Transverse colon (tissue), 4 donors: ENCODE measurements at regions not wholly inside any gene's neighbourhood (a gene's known extent, or its start where the extent isn't known, plus 50 kb on each side); places are given as distances from the start of the nearest gene placed in this dataset.

Experiments
- DNase-seq: peaks from one replicate; pipeline ENCODE4 v3.0.0-alpha.2; 2019
- H3K27ac ChIP-seq, 4 donors: fragments of 200-600 bp; sonication (generic); 2 replicates each; pipeline ENCODE4 v1.5.1; 2016 to 2018; ENCODE audit warnings: inconsistent platforms in 4 of 4
- H3K27me3 ChIP-seq: fragments of 200-600 bp; sonication (generic); 2 replicates; pipeline ENCODE4 v1.5.1; 2017; ENCODE audit warnings: inconsistent platforms
- H3K36me3 ChIP-seq, 4 donors: fragments of 200-600 bp; sonication (generic); 2 replicates each; pipeline ENCODE4 v1.5.1; 2017 to 2019; ENCODE audit warnings: inconsistent platforms in 4 of 4
- H3K4me1 ChIP-seq, 4 donors: fragments of 200-600 bp; sonication (generic); 2 replicates each; pipeline ENCODE4 v1.5.1; 2017 to 2020; ENCODE audit warnings: inconsistent platforms in 4 of 4
- H3K4me3 ChIP-seq, 4 donors: fragments of 200-600 bp; sonication (generic); 1 replicate in 1 of 4; 2 replicates in 3 of 4; pipeline versions ENCODE4 v1.5.1 to v1.6.1; 2017 to 2019; ENCODE audit warnings: inconsistent platforms in 4 of 4
- H3K9me3 ChIP-seq, 2 donors: fragments of 200-600 bp; sonication (generic); 2 replicates each; pipeline ENCODE4 v1.5.1; 2017 to 2019; ENCODE audit warnings: inconsistent platforms in 2 of 2
- CTCF ChIP-seq, 5 experiments: fragments of 200-600 bp in 3 of 5; fragments of 450-650 bp in 2 of 5; sonication (generic) in 3 of 5; IDR thresholded peaks; 1 replicate in 2 of 5; 2 replicates in 3 of 5; pipeline ENCODE4 v1.5.1; 2016 to 2017; ENCODE audit warnings: antibody characterized with exemption in 5 of 5, inconsistent platforms in 3 of 5, mild to moderate bottlenecking in 2 of 5, moderate library complexity in 1 of 5
- EP300 ChIP-seq: sonication (generic); formaldehyde crosslinking; IDR thresholded peaks from one replicate; pipeline ENCODE4 v1.6.1; 2017; ENCODE audit warnings: antibody characterized with exemption, low read depth
- POLR2A ChIP-seq: fragments of 450-650 bp; IDR thresholded peaks from one replicate; pipeline ENCODE4 v1.6.1; 2016; ENCODE audit warnings: antibody characterized with exemption, mild to moderate bottlenecking, moderate library complexity
- POLR2AphosphoS5 ChIP-seq, 3 donors: sonication (generic); formaldehyde crosslinking; IDR thresholded peaks; one replicate each; pipeline ENCODE4 v1.6.1; 2016; ENCODE audit warnings: antibody characterized with exemption in 3 of 3
- WGBS, 2 donors: methylation state at CpG; one replicate each; pipeline ENCODE4 v1.1.5; 2018; ENCODE audit warnings: low coverage in 1 of 2; 5-methylcytosine and 5-hydroxymethylcytosine counted together
- in situ Hi-C, 4 donors: fragments of 200-750 bp; cut with MboI; loops; one replicate each; pipeline versions ENCODE4 v1.15.0 to v1.15.1; 2017; ENCODE audit warnings: low sequenced_read_pairs in 3 of 4, low pct_ligation_motif_present in 1 of 4, low pct_unique_long_range_greater_than_20kb in 1 of 4
- intact Hi-C: fragments of 100-400 bp; cut with DNase I; formaldehyde crosslinking; loops from one replicate; pipeline ENCODE4 v1.15.1; 2023; ENCODE audit warnings: low total_unique reads

DNA sequence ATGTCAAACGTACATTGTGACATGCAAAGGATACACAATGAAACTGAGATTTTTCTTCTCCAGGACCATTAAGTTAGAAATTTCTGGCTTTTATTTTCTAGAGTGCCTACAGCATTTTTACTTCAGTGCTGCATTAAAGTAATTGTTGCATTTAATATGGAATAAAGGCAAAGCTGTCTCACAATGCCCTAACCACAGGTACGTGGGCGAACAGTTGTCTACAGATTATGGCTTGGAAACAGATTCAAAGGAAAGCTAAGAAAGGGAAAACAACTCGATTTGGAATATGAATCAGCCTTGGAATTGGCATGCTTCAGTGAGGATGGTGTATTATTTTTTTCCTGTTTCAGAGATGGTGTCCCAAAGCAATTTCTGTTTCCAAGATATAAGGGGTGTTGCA, 79.1 kb upstream of the TUSC7 start:
- intact Hi-C loops (no loop called here), in situ Hi-C loops (no loop called here)
- TF ChIP-seq CTCF (IDR thresholded peaks at IDR 0.05) (no peak), EP300 (no peak)
- DNase-seq, result no peak
- no peaks in the 10 kb centered on the region for H3K27me3 ChIP-seq
- no peaks in the 10 kb centered on the region for H3K9me3 ChIP-seq
- no peaks in the 10 kb centered on the region for H3K36me3 ChIP-seq
- H3K4me1 ChIP-seq, result no peaks in the 10 kb centered on the region
- no peak overlapping the region for H3K27ac ChIP-seq
- no peak overlapping the region for H3K4me3 ChIP-seq
- WGBS, 2 donors, result 68 to 72% methylated on average over 4 of the region's 4 CpGs

DNA sequence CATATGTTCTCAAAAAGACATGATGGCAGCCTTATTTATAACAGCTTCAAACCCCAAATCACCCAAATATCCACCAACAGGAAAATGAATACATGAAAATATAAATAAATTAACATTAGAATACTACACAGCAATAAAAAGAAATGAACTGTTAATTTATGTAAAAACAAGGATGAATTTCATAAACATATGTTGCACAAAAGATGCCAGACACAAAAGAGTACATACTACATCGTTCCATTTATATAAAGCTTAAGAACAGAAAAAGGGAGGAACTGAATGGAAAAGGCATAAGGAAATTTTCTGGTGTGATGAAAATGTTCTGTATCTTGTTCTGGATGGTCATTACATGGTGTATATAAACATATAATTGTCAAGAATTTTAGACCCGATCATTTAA, 69.9 kb upstream of the TUSC7 start:
- Histone ChIP-seq H3K4me3 (no peak overlapping the region), H3K9me3 (no peaks in the 10 kb centered on the region), H3K27me3 (no peaks in the 10 kb centered on the region), H3K27ac (no peak overlapping the region), H3K36me3 (no peaks in the 10 kb centered on the region), H3K4me1 (no peaks in the 10 kb centered on the region)
- intact Hi-C loops (no loop called here), in situ Hi-C loops (no loop called here)
- DNase-seq, result no peak
- no peak for TF ChIP-seq POLR2A
- no peak for TF ChIP-seq CTCF (IDR thresholded peaks at IDR 0.05)
- no peak for TF ChIP-seq EP300
- no peak for TF ChIP-seq POLR2AphosphoS5 (IDR thresholded peaks at IDR 0.05)
- 45 to 68% methylated on average over 2 of the region's 2 CpGs for WGBS, 2 donors

DNA sequence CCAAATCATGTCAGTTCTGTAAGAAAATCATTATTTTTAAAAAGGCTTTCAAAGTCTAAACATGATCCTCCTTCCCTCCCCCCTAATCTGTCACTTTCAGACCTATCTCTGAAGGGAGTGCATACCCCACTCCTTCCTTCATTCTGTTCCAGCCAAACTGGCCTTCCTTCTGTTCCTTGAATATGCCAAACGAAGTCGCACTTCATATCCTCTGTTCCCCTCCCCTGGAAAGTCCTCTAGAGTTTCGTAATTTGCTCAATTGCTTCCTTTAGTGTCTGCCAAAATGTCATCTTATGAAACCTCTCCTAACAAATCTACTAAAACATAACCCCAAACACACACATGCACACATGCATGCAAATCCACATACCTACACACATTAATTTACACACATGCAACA, 69.5 kb upstream of the TUSC7 start:
- Histone ChIP-seq H3K4me3 (no peak overlapping the region), H3K27ac (no peak overlapping the region), H3K4me1 (no peaks in the 10 kb centered on the region), H3K27me3 (no peaks in the 10 kb centered on the region), H3K36me3 (no peaks in the 10 kb centered on the region), H3K9me3 (no peaks in the 10 kb centered on the region)
- intact Hi-C loops (no loop called here), in situ Hi-C loops (no loop called here)
- no peak for TF ChIP-seq CTCF (IDR thresholded peaks at IDR 0.05)
- no peak for TF ChIP-seq EP300
- no peak for TF ChIP-seq POLR2A
- TF ChIP-seq POLR2AphosphoS5 (IDR thresholded peaks at IDR 0.05), result no peak
- WGBS, 2 donors, result 59 to 70% methylated on average over 3 of the region's 3 CpGs
- DNase-seq, result no peak

GRCh38 chr3:116643001-116643400, 66.6 kb upstream of the TUSC7 start:
- Histone ChIP-seq H3K4me3 (no peak overlapping the region), H3K36me3 (no peaks in the 10 kb centered on the region), H3K9me3 (no peaks in the 10 kb centered on the region), H3K27ac (no peak overlapping the region), H3K27me3 (no peaks in the 10 kb centered on the region), H3K4me1 (no peaks in the 10 kb centered on the region)
- intact Hi-C loops, result no loop called here
- in situ Hi-C loops, result no loop called here
- DNase-seq, result no peak
- no peak for TF ChIP-seq POLR2AphosphoS5 (IDR thresholded peaks at IDR 0.05)
- TF ChIP-seq POLR2A, result no peak
- no peak for TF ChIP-seq EP300
- no peak for TF ChIP-seq CTCF (IDR thresholded peaks at IDR 0.05)
